SK-N-SH (cell line): ENCODE measurements at regions not wholly inside any gene's neighbourhood (a gene's known extent, or its start where the extent isn't known, plus 50 kb on each side); places are given as distances from the start of the nearest gene placed in this dataset.

Source experiments
- MEF2A ChIP-seq: IDR thresholded peaks from 2 replicates; pipeline ENCODE4 v1.4.0; 2012; ENCODE audit warnings: low read depth, borderline replicate concordance
- TF ChIP-seq, protein P1 (sequence below): IDR thresholded peaks from 2 replicates; pipeline ENCODE4 v1.6.1; 2012; ENCODE audit warnings: mild to moderate bottlenecking, low read depth, low read length, moderate library complexity
- TF ChIP-seq, protein P2 (sequence below): fragments of 200-600 bp; sonication (generic); IDR thresholded peaks from 2 replicates; pipeline ENCODE4 v1.6.1; 2017; ENCODE audit warnings: antibody characterized with exemption, mild to moderate bottlenecking, moderate library complexity

DNA sequence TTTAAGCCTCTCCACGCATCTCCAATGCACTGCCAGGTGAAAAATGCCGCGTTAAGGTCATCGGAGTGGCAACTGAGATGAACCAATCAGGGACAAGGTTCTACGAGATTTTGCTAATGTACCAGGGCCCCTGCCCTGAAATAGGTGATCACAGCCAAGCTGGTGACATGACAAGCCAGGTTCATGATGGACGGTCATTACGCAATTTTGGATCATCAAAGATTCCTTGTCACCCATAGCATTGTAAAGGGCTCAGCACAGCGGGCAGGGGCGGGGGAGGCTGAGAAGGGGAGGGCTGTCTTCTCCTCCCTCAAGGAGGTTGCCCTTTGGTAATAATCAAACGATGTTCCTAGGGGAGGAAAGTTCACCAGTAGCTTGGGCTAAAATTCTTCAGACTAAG lies 475.5 kb downstream of the NPHP4 start:
- TF ChIP-seq, protein P1, sequence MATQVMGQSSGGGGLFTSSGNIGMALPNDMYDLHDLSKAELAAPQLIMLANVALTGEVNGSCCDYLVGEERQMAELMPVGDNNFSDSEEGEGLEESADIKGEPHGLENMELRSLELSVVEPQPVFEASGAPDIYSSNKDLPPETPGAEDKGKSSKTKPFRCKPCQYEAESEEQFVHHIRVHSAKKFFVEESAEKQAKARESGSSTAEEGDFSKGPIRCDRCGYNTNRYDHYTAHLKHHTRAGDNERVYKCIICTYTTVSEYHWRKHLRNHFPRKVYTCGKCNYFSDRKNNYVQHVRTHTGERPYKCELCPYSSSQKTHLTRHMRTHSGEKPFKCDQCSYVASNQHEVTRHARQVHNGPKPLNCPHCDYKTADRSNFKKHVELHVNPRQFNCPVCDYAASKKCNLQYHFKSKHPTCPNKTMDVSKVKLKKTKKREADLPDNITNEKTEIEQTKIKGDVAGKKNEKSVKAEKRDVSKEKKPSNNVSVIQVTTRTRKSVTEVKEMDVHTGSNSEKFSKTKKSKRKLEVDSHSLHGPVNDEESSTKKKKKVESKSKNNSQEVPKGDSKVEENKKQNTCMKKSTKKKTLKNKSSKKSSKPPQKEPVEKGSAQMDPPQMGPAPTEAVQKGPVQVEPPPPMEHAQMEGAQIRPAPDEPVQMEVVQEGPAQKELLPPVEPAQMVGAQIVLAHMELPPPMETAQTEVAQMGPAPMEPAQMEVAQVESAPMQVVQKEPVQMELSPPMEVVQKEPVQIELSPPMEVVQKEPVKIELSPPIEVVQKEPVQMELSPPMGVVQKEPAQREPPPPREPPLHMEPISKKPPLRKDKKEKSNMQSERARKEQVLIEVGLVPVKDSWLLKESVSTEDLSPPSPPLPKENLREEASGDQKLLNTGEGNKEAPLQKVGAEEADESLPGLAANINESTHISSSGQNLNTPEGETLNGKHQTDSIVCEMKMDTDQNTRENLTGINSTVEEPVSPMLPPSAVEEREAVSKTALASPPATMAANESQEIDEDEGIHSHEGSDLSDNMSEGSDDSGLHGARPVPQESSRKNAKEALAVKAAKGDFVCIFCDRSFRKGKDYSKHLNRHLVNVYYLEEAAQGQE: no peak
- TF ChIP-seq, protein P2, sequence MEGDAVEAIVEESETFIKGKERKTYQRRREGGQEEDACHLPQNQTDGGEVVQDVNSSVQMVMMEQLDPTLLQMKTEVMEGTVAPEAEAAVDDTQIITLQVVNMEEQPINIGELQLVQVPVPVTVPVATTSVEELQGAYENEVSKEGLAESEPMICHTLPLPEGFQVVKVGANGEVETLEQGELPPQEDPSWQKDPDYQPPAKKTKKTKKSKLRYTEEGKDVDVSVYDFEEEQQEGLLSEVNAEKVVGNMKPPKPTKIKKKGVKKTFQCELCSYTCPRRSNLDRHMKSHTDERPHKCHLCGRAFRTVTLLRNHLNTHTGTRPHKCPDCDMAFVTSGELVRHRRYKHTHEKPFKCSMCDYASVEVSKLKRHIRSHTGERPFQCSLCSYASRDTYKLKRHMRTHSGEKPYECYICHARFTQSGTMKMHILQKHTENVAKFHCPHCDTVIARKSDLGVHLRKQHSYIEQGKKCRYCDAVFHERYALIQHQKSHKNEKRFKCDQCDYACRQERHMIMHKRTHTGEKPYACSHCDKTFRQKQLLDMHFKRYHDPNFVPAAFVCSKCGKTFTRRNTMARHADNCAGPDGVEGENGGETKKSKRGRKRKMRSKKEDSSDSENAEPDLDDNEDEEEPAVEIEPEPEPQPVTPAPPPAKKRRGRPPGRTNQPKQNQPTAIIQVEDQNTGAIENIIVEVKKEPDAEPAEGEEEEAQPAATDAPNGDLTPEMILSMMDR: no peak
- TF ChIP-seq MEF2A: no peak
